Right atrium auricular region (tissue), 2 donors: ENCODE measurements at regions not wholly inside any gene's neighbourhood (a gene's known extent, or its start where the extent isn't known, plus 50 kb on each side); places are given as distances from the start of the nearest gene placed in this dataset.
"Not testable (repeated sequence)": the region's sequence is repeated elsewhere in the genome, so short reads cannot be mapped to it uniquely, and the experiment has no call there.

Source experiments
- DNase-seq: peaks from one replicate; pipeline ENCODE4 v3.0.0-alpha.2; 2019; ENCODE audit warnings: low spot score
- H3K27ac ChIP-seq, 2 donors: fragments of 200-600 bp; sonication (generic); 1 replicate in 1 of 2; 2 replicates in 1 of 2; pipeline ENCODE4 v1.5.1; 2016 to 2019
- H3K27me3 ChIP-seq, 2 donors: fragments of 200-600 bp; sonication (generic); one replicate each; pipeline versions ENCODE4 v1.5.1 to v1.6.0; 2017 to 2019
- H3K36me3 ChIP-seq: fragments of 200-600 bp; sonication (generic); one replicate; pipeline ENCODE4 v1.5.1; 2016
- H3K4me1 ChIP-seq, 2 donors: fragments of 200-600 bp; sonication (generic); one replicate each; pipeline versions ENCODE4 v1.5.1 to v1.6.0; 2017 to 2019
- H3K4me3 ChIP-seq, 2 donors: fragments of 200-600 bp; sonication (generic); 1 replicate in 1 of 2; 2 replicates in 1 of 2; pipeline ENCODE4 v1.5.1; 2017 to 2019; ENCODE audit warnings: mild to moderate bottlenecking in 1 of 2, moderate library complexity in 1 of 2
- H3K9me3 ChIP-seq, 2 donors: fragments of 200-600 bp; sonication (generic); one replicate each; pipeline ENCODE4 v1.5.1; 2019
- CTCF ChIP-seq, 2 donors: fragments of 200-600 bp; sonication (generic); IDR thresholded peaks; one replicate each; pipeline ENCODE4 v1.5.1; 2019; ENCODE audit warnings: antibody characterized with exemption in 2 of 2

GRCh38 chr2:155980941-155981560, 351.5 kb downstream of the NR4A2 start:
- H3K27ac ChIP-seq: no peak overlapping the region
- no peaks in the 10 kb centered on the region for H3K9me3 ChIP-seq
- H3K4me1 ChIP-seq: no peaks in the 10 kb centered on the region
- H3K27me3 ChIP-seq: no peaks in the 10 kb centered on the region
- TF ChIP-seq CTCF (IDR thresholded peaks at IDR 0.05): no peak
- DNase-seq: no peak
- H3K36me3 ChIP-seq: no peaks in the 10 kb centered on the region
- H3K4me3 ChIP-seq: no peak overlapping the region

- H3K4me1 ChIP-seq: no peaks in the 10 kb centered on the region
These were observed 356.8 kb downstream of the NR4A2 start for GRCh38 chr2:155975734-155976133.

GRCh38 chr2:155972916-155973315, 359.6 kb downstream of the NR4A2 start:
- no peaks in the 10 kb centered on the region for H3K4me1 ChIP-seq
- H3K36me3 ChIP-seq: no peaks in the 10 kb centered on the region
- no peak overlapping the region for H3K4me3 ChIP-seq
- no peaks in the 10 kb centered on the region for H3K27me3 ChIP-seq
- H3K9me3 ChIP-seq: no peaks in the 10 kb centered on the region
- TF ChIP-seq CTCF (IDR thresholded peaks at IDR 0.05): no peak
- H3K27ac ChIP-seq: no peak overlapping the region
- no peak for DNase-seq

More at GRCh38 chr2:155975734-155976133, 356.8 kb downstream of the NR4A2 start:
- no peaks in the 10 kb centered on the region for H3K9me3 ChIP-seq
- no peak for TF ChIP-seq CTCF (IDR thresholded peaks at IDR 0.05)
- H3K36me3 ChIP-seq: no peaks in the 10 kb centered on the region
- H3K27ac ChIP-seq: no peak overlapping the region
- DNase-seq: no peak
- H3K4me3 ChIP-seq: no peak overlapping the region
- no peaks in the 10 kb centered on the region for H3K27me3 ChIP-seq

- H3K27ac ChIP-seq, H3K4me1 ChIP-seq, H3K27me3 ChIP-seq, H3K4me3 ChIP-seq, H3K9me3 ChIP-seq, H3K36me3 ChIP-seq, DNase-seq: not testable (repeated sequence)
These were observed 366.5 kb downstream of the NR4A2 start for GRCh38 chr2:155966064-155966471.

- H3K27me3 ChIP-seq: no peaks in the 10 kb centered on the region
- H3K4me1 ChIP-seq: no peaks in the 10 kb centered on the region
- no peak for DNase-seq
- no peak overlapping the region for H3K4me3 ChIP-seq
- TF ChIP-seq CTCF (IDR thresholded peaks at IDR 0.05): no peak
- no peaks in the 10 kb centered on the region for H3K36me3 ChIP-seq
- no peaks in the 10 kb centered on the region for H3K9me3 ChIP-seq
- H3K27ac ChIP-seq: no peak overlapping the region
These were observed 367.0 kb downstream of the NR4A2 start for GRCh38 chr2:155965415-155966063.

GRCh38 chr2:155961641-155962040, 370.9 kb downstream of the NR4A2 start:
- H3K27ac ChIP-seq: no peak overlapping the region
- TF ChIP-seq CTCF (IDR thresholded peaks at IDR 0.05): no peak
- no peaks in the 10 kb centered on the region for H3K9me3 ChIP-seq
- DNase-seq: no peak
- H3K27me3 ChIP-seq: no peaks in the 10 kb centered on the region
- no peaks in the 10 kb centered on the region for H3K4me1 ChIP-seq
- no peaks in the 10 kb centered on the region for H3K36me3 ChIP-seq
- H3K4me3 ChIP-seq: no peak overlapping the region
